SU-DHL-6 (cell line): ENCODE measurements at regions not wholly inside any gene's neighbourhood (a gene's known extent, or its start where the extent isn't known, plus 50 kb on each side); places are given as distances from the start of the nearest gene placed in this dataset.

ENCODE experiments used
- H2AFZ ChIP-seq: fragments of 200-600 bp; sonication (generic); 2 replicates; pipeline ENCODE4 v1.6.1; 2014; ENCODE audit warnings: low read depth, mild to moderate bottlenecking, moderate library complexity, mixed read lengths, antibody characterized with exemption, low read length; ENCODE audit not compliant: severe bottlenecking
- H3F3A ChIP-seq: fragments of 200-600 bp; shearing (Covaris generic); 2 replicates; pipeline ENCODE4 v1.6.0; 2016; ENCODE audit warnings: antibody characterized with exemption, mild to moderate bottlenecking; ENCODE audit not compliant: insufficient read depth
- H3K27ac ChIP-seq: fragments of 200-600 bp; sonication (generic); 2 replicates; pipeline ENCODE4 v1.5.1; 2016; ENCODE audit warnings: low read depth, mild to moderate bottlenecking, low read length, moderate library complexity, mixed read lengths
- H3K27me3 ChIP-seq: fragments of 200-600 bp; sonication (generic), shearing (Covaris generic); 2 replicates; pipeline ENCODE4 v1.6.0; 2014; ENCODE audit warnings: mild to moderate bottlenecking, low read length
- H3K36me3 ChIP-seq: fragments of 200-600 bp; sonication (generic); 2 replicates; pipeline ENCODE4 v1.6.1; 2014; ENCODE audit warnings: mild to moderate bottlenecking, low read length, mixed read lengths
- H3K4me2 ChIP-seq: fragments of 300-600, 200-600 bp; shearing (Covaris generic), sonication (generic); 2 replicates; pipeline ENCODE4 v1.6.0; 2014; ENCODE audit warnings: low read length, low read depth, mild to moderate bottlenecking; ENCODE audit not compliant: poor library complexity, severe bottlenecking
- H3K4me3 ChIP-seq: fragments of 200-600 bp; sonication (generic); 2 replicates; pipeline ENCODE4 v1.5.1; 2014; ENCODE audit warnings: antibody characterized with exemption, low read length, mild to moderate bottlenecking, mixed read lengths; ENCODE audit not compliant: insufficient read depth, poor library complexity, severe bottlenecking
- H3K79me2 ChIP-seq: fragments of 200-600 bp; sonication (generic); 2 replicates; pipeline ENCODE4 v1.6.1; 2014; ENCODE audit warnings: mild to moderate bottlenecking, low read length, moderate library complexity; ENCODE audit not compliant: insufficient read depth
- H3K9ac ChIP-seq: fragments of 200-600 bp; sonication (generic); 2 replicates; pipeline ENCODE4 v1.7.0; 2014; ENCODE audit warnings: mild to moderate bottlenecking, low read length
- H3K9me2 ChIP-seq: fragments of 200-600 bp; sonication (generic); replicated peaks from 2 replicates; pipeline ENCODE4 v1.6.1; 2014; ENCODE audit warnings: low read length; ENCODE audit not compliant: insufficient read depth
- H3K9me3 ChIP-seq: fragments of 200-600 bp; sonication (generic); 2 replicates; pipeline ENCODE4 v1.6.1; 2014; ENCODE audit warnings: low read length, mixed read lengths; ENCODE audit not compliant: insufficient read depth
- H4K20me1 ChIP-seq: fragments of 200-600 bp; sonication (generic); 2 replicates; pipeline ENCODE4 v1.6.1; 2014; ENCODE audit warnings: low read depth, mild to moderate bottlenecking, antibody characterized with exemption, low read length, moderate library complexity, mixed read lengths
- CTCF ChIP-seq: fragments of 200-600 bp; sonication (generic); IDR thresholded peaks from one replicate; pipeline ENCODE4 v1.5.1; 2017; ENCODE audit warnings: antibody characterized with exemption, mild to moderate bottlenecking, low read length, moderate library complexity; ENCODE audit not compliant: insufficient read depth, poor library complexity, severe bottlenecking
- EZH2phosphoT487 ChIP-seq: fragments of 200-600 bp; sonication (generic), shearing (Covaris generic); conservative IDR thresholded peaks from 2 replicates; pipeline ENCODE4 v1.6.1; 2018; ENCODE audit warnings: mild to moderate bottlenecking, antibody characterized with exemption, low read length, moderate library complexity, mixed read lengths

- no peaks in the 10 kb centered on the region for H3F3A ChIP-seq
- H3K4me2 ChIP-seq: no peak overlapping the region
- no peak overlapping the region for H2AFZ ChIP-seq
- no peak overlapping the region for H3K27ac ChIP-seq
- H3K36me3 ChIP-seq: no peaks in the 10 kb centered on the region
- no peak overlapping the region for H3K4me3 ChIP-seq
- H3K9me3 ChIP-seq: no peaks in the 10 kb centered on the region
- no peaks in the 10 kb centered on the region for H4K20me1 ChIP-seq
- H3K27me3 ChIP-seq: no peaks in the 10 kb centered on the region
- no peaks in the 10 kb centered on the region for H3K9me2 ChIP-seq
- no peak overlapping the region for H3K9ac ChIP-seq
- TF ChIP-seq EZH2phosphoT487: no peak
- no peak for TF ChIP-seq CTCF
- no peaks in the 10 kb centered on the region for H3K79me2 ChIP-seq
These were observed 120.8 kb upstream of the KCNE2 start for GRCh38 chr21:34242973-34243372.

GRCh38 chr21:34243562-34243961 lies 120.2 kb upstream of the KCNE2 start:
- Histone ChIP-seq H3K4me3 (no peak overlapping the region), H3K9me2 (no peaks in the 10 kb centered on the region), H3K9me3 (no peaks in the 10 kb centered on the region), H3K36me3 (no peaks in the 10 kb centered on the region), H3K27me3 (no peaks in the 10 kb centered on the region), H3K27ac (no peak overlapping the region), H3K4me2 (no peak overlapping the region), H3F3A (no peaks in the 10 kb centered on the region), H4K20me1 (no peaks in the 10 kb centered on the region), H3K9ac (no peak overlapping the region), H3K79me2 (no peaks in the 10 kb centered on the region), H2AFZ (no peak overlapping the region)
- TF ChIP-seq CTCF (peak; percentile 12), EZH2phosphoT487 (no peak)

GRCh38 chr21:34252751-34253150 lies 111.1 kb upstream of the KCNE2 start:
- no peaks in the 10 kb centered on the region for H3K36me3 ChIP-seq
- no peak overlapping the region for H3K4me2 ChIP-seq
- TF ChIP-seq CTCF: no peak
- no peak for TF ChIP-seq EZH2phosphoT487
- H3K9me3 ChIP-seq: no peaks in the 10 kb centered on the region
- H3K27ac ChIP-seq: no peak overlapping the region
- no peaks in the 10 kb centered on the region for H3K9me2 ChIP-seq
- H4K20me1 ChIP-seq: no peaks in the 10 kb centered on the region
- no peaks in the 10 kb centered on the region for H3K27me3 ChIP-seq
- no peak overlapping the region for H3K9ac ChIP-seq
- H2AFZ ChIP-seq: no peak overlapping the region
- H3F3A ChIP-seq: no peaks in the 10 kb centered on the region
- H3K79me2 ChIP-seq: no peaks in the 10 kb centered on the region
- H3K4me3 ChIP-seq: no peak overlapping the region

- H3K36me3 ChIP-seq: no peaks in the 10 kb centered on the region
- no peaks in the 10 kb centered on the region for H3F3A ChIP-seq
- TF ChIP-seq EZH2phosphoT487 (no peak), CTCF (no peak)
- H3K4me3 ChIP-seq: no peak overlapping the region
- H3K27ac ChIP-seq: no peak overlapping the region
- no peak overlapping the region for H3K4me2 ChIP-seq
- no peak overlapping the region for H2AFZ ChIP-seq
- H3K9ac ChIP-seq: no peak overlapping the region
- H3K27me3 ChIP-seq: no peaks in the 10 kb centered on the region
- H3K9me3 ChIP-seq: no peaks in the 10 kb centered on the region
- H4K20me1 ChIP-seq: no peaks in the 10 kb centered on the region
- H3K9me2 ChIP-seq: no peaks in the 10 kb centered on the region
- no peaks in the 10 kb centered on the region for H3K79me2 ChIP-seq
These were observed 108.7 kb upstream of the KCNE2 start for GRCh38 chr21:34255073-34255472.
